NCI-H82 treated with DMSO at 0.1 percent for 48 hours (cell line): ENCODE measurements at regions not wholly inside any gene's neighbourhood (a gene's known extent, or its start where the extent isn't known, plus 50 kb on each side); places are given as distances from the start of the nearest gene placed in this dataset.
"Not testable (repeated sequence)": the region's sequence is repeated elsewhere in the genome, so short reads cannot be mapped to it uniquely, and the experiment has no call there.

ENCODE experiments used
- DNase-seq: peaks from one replicate; lab custom pipeline; 2025; ENCODE audit not compliant: unreplicated experiment; lab: John Stamatoyannopoulos, UW

DNA sequence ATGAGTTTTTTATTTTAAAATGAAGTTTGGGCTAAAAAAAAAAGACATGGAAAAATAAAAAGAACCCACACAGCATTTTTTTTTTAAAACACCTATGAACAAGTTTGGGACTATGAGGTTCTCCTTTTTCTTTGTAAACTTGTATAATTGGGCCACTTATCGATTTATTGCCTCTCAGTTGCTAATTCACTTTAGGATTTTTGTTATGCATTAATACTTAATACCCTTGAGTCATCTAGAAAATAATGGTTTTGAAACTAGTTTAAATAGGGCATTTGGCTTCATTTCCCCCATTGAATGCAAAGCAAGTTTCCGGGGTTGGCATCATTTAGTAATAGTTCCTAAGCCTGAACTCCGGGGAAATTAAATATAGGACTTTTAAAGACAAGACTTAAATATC is 312.8 kb upstream of the RGS6 start:
- DNase-seq: no peak

- no peak for DNase-seq
Measured at GRCh38 chr14:71620401-71620800, 311.8 kb upstream of the RGS6 start.

- no peak for DNase-seq
Measured at GRCh38 chr14:71621276-71621675, 311.0 kb upstream of the RGS6 start.

DNA sequence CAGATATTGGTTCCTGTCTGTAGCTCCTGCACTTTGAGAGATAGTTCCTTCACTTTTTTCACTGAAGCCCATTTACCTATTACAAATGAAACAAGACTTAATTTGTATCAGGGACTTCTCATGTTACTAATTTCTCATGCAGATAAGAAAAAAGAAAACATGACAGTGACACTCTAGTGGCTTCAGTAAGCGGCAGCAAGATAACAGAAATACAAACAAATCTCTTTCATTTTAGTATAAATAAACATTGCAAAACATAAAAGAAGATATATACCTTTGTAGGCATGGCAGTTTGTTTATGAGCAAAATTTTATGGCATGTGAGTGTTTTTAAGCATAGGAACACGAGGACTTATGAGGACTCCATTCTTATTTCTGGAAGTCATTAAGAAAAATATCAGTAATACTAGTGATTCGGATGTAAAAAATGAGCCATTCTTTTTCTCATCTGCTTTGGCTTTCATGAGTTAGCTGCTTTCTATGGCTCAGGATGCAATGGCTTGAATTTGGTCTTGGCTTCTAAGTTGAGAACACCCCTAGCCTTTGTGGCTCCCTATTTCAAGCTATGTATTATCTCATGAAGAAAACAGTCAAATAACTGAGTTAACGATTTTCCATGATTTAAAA is 310.1 kb upstream of the RGS6 start:
- DNase-seq: no peak

- no peak for DNase-seq
Measured at GRCh38 chr14:71623939-71624338, 308.3 kb upstream of the RGS6 start.

GRCh38 chr14:71625175-71625574 is 307.1 kb upstream of the RGS6 start:
- DNase-seq: no peak

GRCh38 chr14:71625891-71626701 is 306.1 kb upstream of the RGS6 start:
- no peak for DNase-seq

GRCh38 chr14:71628433-71628832 is 303.8 kb upstream of the RGS6 start:
- peak; percentile 73 for DNase-seq

GRCh38 chr14:71629250-71629649 is 303.0 kb upstream of the RGS6 start:
- no peak for DNase-seq

- DNase-seq: peak; percentile 9
Measured at GRCh38 chr14:71629765-71630492, 302.3 kb upstream of the RGS6 start.

DNA sequence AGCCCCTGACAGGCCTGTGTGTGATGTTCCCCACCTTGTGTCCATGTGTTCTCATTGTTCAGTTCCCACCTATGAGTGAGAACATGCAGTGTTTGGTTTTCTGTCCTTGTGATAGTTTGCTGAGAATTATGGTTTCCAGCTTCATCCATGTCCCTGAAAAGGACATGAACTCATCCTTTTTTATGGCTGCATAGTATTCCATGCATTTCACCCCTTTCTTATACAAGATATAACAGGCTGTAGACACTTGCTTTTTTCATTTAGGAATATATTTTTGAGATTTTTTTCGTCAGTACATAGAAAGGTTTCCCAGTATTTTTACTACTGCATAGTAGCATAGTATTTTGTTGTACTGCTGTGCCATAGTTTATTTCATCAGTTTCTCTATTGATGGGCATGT is 301.2 kb upstream of the RGS6 start:
- DNase-seq: not testable (repeated sequence)

DNA sequence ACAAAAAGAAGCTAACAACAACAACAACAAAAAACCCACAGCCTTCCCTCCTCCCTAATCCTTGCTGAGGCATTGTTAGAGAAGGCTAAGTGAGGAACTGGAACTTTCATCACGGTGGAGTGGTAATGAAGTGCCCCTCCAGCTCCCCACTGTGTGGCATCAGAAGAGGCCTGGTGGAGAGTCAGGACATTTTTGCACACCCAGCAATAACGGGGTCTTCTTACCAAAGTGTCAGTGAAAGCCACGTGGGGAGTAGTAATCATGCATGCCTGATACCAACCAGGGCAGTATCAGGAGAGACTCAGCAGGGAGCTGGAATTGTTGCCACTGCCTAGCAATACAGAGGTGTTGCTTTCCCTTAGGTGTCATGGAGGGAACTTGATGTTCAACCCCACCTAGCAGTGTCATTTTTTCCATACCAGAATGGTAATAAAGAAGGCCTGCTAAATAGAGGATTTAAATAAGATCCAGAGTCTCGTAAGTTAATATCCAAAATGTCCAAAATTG is 299.7 kb upstream of the RGS6 start:
- no peak for DNase-seq

DNA sequence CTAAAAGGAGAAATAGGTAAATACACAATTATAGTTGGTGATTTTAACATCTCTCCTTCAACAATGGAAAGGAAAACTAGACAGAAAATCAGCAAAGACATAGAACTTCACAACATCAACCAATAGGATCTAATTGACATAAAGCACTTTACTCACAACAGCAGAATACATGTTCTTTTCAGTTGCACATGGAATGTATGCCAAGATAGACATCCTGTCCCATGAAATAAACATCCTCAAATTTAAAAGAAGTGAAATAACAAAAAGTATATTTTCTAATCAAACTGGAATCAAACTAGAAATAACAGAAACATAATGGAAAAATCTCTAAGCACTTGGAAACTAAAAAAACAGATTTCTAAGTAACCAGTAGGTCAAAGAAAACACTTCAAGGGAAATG is 296.2 kb upstream of the RGS6 start:
- no peak for DNase-seq

DNA sequence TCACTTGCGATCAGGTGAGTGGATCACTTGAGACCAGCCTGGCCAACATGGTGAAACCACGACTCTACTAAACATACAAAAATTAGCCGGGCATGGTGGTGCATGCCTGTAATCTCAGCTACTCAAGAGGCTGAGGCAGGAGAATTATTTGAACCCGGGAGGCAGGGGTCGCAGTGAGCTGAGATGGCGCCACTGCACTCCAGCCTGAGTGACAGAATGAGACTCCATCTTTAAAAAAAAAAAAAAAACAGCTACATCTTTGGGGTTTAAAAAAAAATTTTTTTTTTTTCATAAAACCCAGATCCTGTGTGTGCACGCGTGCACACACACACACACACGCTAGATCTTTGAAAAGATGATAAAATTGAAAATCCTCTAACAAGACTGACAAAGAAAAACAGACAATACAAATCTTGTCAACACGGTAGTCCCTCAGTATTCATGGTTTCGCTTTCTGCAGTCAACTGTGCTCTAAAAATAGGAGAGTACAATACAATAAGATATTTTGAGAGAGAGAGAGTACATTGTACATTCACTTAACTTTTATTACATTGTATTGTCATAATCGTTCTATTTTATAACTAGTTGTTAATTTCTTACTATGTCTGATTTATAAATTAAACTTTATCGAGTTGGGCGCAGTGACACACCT is 295.3 kb upstream of the RGS6 start:
- DNase-seq: no peak

DNA sequence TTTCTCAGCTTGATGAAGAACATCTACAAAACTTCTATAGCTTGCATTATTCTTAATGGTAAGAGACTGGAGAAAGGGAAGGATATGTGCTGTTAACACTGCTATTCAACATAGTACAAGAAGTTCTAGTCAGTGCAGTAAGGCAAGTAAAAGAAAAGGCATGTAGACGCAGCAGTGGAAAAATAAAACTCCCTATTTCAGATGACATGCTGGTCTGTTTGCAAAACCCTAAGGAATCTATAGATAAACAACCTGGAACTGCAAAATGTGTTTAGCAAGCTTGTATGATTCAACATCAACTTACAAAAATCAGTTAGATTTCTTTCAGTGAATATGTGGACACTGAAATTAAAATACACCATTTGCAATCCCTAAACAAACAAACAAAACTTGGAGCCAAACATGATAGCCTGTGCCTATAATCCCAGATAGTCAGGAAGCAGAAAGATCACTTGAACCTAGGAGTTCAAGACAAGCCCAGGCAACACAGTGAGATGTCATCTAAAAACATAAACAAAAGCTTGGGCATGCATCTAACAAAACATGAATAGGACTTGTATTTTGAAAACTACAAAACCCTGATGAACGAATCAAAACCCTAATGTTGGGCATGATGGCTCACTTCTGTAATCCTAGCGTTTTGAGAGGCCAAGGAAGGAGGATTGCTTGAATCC is 293.6 kb upstream of the RGS6 start:
- no peak for DNase-seq

GRCh38 chr14:71642715-71643114 is 289.5 kb upstream of the RGS6 start:
- DNase-seq: no peak

DNA sequence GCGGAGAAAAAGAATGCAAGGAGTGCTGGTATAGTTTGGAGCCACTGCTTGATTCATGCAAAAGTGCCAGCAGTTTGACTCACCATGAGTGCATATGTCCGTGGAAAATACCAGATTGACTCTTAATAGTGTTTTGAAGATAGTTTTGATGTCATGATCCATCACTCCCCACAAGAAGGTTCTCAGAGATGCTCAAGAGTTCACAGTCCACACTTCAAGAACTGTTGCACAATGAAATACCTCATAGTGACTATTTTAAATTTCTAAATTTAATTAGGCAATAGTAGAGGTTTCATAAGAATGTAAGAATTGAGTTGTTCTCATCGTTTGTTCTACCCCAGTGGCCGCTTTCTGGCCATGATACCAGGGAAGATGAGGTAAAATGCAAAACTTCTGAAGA is 286.6 kb upstream of the RGS6 start:
- DNase-seq: no peak

- no peak for DNase-seq
Measured at GRCh38 chr14:71646518-71646917, 285.7 kb upstream of the RGS6 start.

- DNase-seq: peak; percentile 3
Measured at GRCh38 chr14:71647086-71647784, 285.0 kb upstream of the RGS6 start.

DNA sequence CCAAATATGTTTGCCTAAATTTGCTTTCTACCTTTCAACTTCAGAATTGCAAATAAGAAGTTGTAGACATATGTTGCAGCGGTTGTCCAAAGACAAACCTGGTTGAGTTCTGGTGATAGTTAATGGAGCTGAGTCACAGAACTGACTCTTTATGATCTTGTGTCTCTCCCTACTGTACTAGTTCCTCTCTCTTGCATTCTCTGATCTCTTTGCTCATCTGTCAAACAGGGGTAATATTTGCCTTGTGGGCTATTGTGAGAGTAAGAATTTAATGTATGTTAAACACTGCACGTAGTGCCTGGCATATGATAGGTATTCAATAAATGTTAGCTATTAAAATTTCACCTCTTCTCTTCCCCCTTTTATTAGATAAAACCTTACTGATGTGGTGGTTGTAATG is 283.5 kb upstream of the RGS6 start:
- no peak for DNase-seq
